Activated gamma-delta T cell treated with Interleukin-2 at 50 U/mL for 16 hours (primary cell): ENCODE measurements at regions not wholly inside any gene's neighbourhood (a gene's known extent, or its start where the extent isn't known, plus 50 kb on each side); places are given as distances from the start of the nearest gene placed in this dataset.
"Not testable (repeated sequence)": the region's sequence is repeated elsewhere in the genome, so short reads cannot be mapped to it uniquely, and the experiment has no call there.

ENCODE experiments used
- DNase-seq: peaks from one replicate; pipeline ENCODE4 v3.0.0-alpha.2; 2020

GRCh38 chrX:27404366-27404765, 58.8 kb downstream of the PPP4R3C start:
- no peak for DNase-seq

- DNase-seq: no peak
These were observed 64.0 kb downstream of the PPP4R3C start for GRCh38 chrX:27399146-27399456.

GRCh38 chrX:27391623-27392022, 71.5 kb downstream of the PPP4R3C start:
- no peak for DNase-seq

GRCh38 chrX:27381419-27381818, 81.7 kb downstream of the PPP4R3C start:
- DNase-seq: no peak

GRCh38 chrX:27380163-27380845, 82.8 kb downstream of the PPP4R3C start:
- no peak for DNase-seq

- no peak for DNase-seq
These were observed 109.1 kb downstream of the PPP4R3C start for GRCh38 chrX:27354021-27354420.

- no peak for DNase-seq
These were observed 112.7 kb downstream of the PPP4R3C start for GRCh38 chrX:27350476-27350875.

- DNase-seq: peak; percentile 4
These were observed 126.6 kb downstream of the PPP4R3C start for GRCh38 chrX:27336466-27337091.

- DNase-seq: no peak
These were observed 141.5 kb downstream of the PPP4R3C start for GRCh38 chrX:27321632-27322031.

GRCh38 chrX:27309406-27309805, 153.7 kb downstream of the PPP4R3C start:
- DNase-seq: no peak

GRCh38 chrX:27307546-27307945, 155.6 kb downstream of the PPP4R3C start:
- DNase-seq: no peak

GRCh38 chrX:27292552-27292951, 170.6 kb downstream of the PPP4R3C start:
- DNase-seq: not testable (repeated sequence)

- no peak for DNase-seq
These were observed 186.4 kb downstream of the PPP4R3C start for GRCh38 chrX:27276751-27277150.

GRCh38 chrX:27254656-27255055, 208.5 kb downstream of the PPP4R3C start:
- no peak for DNase-seq

- no peak for DNase-seq
These were observed 211.8 kb downstream of the PPP4R3C start for GRCh38 chrX:27251369-27251768.

- no peak for DNase-seq
These were observed 220.6 kb downstream of the PPP4R3C start for GRCh38 chrX:27242581-27242980.

GRCh38 chrX:27241981-27242380, 221.2 kb downstream of the PPP4R3C start:
- no peak for DNase-seq

- DNase-seq: not testable (repeated sequence)
These were observed 223.1 kb downstream of the PPP4R3C start for GRCh38 chrX:27240042-27240441.

- DNase-seq: no peak
These were observed 226.5 kb downstream of the PPP4R3C start for GRCh38 chrX:27236681-27237080.

GRCh38 chrX:27229721-27230120, 233.4 kb downstream of the PPP4R3C start:
- no peak for DNase-seq

- DNase-seq: no peak
These were observed 240.5 kb downstream of the PPP4R3C start for GRCh38 chrX:27222661-27223060.

- DNase-seq: peak; percentile 7
These were observed 276.5 kb downstream of the PPP4R3C start for GRCh38 chrX:27186671-27187070.

GRCh38 chrX:27163236-27163635, 299.9 kb downstream of the PPP4R3C start:
- no peak for DNase-seq

- no peak for DNase-seq
These were observed 300.6 kb downstream of the PPP4R3C start for GRCh38 chrX:27162496-27162895.

- DNase-seq: not testable (repeated sequence)
These were observed 306.2 kb downstream of the PPP4R3C start for GRCh38 chrX:27156921-27157320.
